HUDEP-2 (cell line): ENCODE measurements at regions not wholly inside any gene's neighbourhood (a gene's known extent, or its start where the extent isn't known, plus 50 kb on each side); places are given as distances from the start of the nearest gene placed in this dataset.

Experiments used
- DNase-seq, 76 experiments: peaks; one replicate each; lab custom pipeline; 2025; ENCODE audit not compliant: unreplicated experiment in 76 of 76; lab: John Stamatoyannopoulos, UW

DNA sequence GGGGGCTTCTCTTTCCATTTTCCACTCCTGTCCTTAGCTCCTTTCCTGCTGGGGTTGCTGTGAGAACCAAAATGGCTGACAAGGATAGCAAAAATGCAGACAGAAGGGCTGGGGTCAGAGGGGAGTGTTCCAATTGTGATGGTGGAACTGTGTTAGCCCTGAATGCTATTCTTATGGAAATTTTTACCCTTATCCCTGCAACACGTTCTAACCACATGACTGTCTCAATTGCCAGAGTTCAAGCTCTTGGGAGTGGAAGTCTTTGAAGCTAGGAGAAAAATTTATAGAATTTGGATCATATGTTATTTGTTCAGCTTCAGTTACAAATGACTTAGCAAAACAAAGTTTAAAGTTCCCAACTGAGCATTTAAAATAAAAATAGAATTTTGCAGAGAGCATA lies 134.1 kb downstream of the ADCYAP1R1 start:
- no peak for DNase-seq

DNA sequence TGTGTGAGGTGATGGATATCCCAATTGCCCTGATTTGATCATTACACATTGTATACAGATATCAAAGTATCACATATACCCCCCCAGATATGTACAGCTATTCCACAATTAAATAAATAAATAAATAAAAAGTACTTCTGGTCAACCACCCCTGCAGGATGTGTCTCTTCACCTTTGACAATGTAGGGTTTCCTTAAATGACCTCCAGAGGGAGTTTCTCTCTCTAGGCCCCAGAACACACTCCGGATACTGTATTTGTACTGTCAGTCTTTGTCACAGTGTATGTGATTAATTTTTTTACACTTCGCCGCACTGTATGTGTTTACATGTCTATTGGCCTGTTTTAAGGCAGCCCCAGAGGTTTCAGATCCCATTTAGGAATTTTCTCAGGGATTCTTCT lies 123.6 kb downstream of the ADCYAP1R1 start:
- DNase-seq, result no peak

DNA sequence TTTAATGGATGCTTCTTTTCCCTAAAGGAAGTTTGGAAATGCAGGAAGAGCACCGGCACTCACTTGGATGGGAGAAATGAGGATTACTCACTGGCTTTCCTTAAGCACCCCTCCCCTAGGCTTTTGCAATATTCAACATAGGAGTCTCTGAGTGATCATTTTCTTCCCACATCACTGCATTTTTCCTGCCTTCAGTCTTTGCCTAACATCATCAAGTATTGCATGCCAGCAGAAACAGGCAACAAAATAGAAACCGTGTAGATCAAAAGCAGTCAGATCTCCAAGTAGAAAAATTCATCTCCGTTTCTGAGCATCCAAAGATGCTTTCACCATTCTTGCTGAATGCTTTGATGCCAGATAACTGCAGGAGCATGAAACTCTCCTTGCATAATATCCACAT lies 119.9 kb downstream of the ADCYAP1R1 start:
- no peak for DNase-seq

DNA sequence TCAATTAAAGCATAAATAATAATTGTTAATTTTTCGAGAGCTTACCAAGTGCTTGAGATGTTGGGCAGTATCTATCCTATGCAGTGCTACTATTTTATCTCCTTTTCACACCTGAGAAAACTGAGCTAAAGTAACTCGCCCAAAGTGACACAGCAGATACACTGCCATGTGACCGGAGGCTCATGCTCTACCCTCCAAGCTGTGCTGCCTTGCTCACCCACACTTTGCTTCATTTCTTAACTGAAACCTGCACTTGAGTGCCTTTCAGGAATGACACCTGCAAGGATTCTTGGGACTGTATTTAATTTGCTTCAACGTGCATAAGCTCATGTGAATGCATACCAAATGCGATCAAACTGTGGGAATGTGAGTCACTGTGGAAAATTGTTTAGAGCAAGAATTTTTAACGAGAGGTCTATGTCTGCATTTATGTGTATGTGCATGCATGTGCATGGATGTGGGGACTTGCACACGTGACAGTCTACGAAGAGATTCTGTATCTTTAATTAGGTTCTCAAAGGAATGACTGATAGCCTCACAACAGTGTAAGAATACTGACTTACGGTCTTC lies 119.2 kb downstream of the ADCYAP1R1 start:
- no peak for DNase-seq
